HCT116 (cell line): ENCODE measurements at regions not wholly inside any gene's neighbourhood (a gene's known extent, or its start where the extent isn't known, plus 50 kb on each side); places are given as distances from the start of the nearest gene placed in this dataset.

Experiments
- ATAC-seq: fragments of 200-7000 bp; cut with Tn5 transposase; 2 replicates; pipeline ENCODE4 v1.9.1; 2020; ENCODE audit warnings: mild to moderate bottlenecking, moderate library complexity
- BruUV-seq: library from RNA; stranded (reverse); fragments of 400-500 nt; replicated peaks from 2 replicates; lab custom pipeline; 2021; lab: Mats Ljungman, UMichigan
- CTCF ChIA-PET: fragments of 300-600 bp; sonication (Branson Sonifier 250); formaldehyde crosslinking; loops from one replicate; lab custom pipeline; 2021; ENCODE audit warnings: antibody characterized with exemption; lab: Charles Lee
- POLR2A ChIA-PET: fragments of 300-600, 350-600 bp; sonication (Branson Sonifier 250); formaldehyde crosslinking; loops from one replicate; lab custom pipeline; 2021; ENCODE audit warnings: antibody characterized with exemption; lab: Charles Lee
- RAD21 ChIA-PET, 2 experiments: fragments of 300-600 bp; sonication (Branson Sonifier 250); formaldehyde crosslinking; loops; one replicate each; lab custom pipeline; 2023; ENCODE audit warnings: low total read pairs in 2 of 2; ENCODE audit not compliant: uncharacterized antibody in 2 of 2, unreplicated experiment in 2 of 2, low non-redundant PET in 1 of 2; lab: Charles Lee
- DNase-seq: peaks from one replicate; pipeline ENCODE4 v3.0.0-alpha.2; 2010; ENCODE audit warnings: low read depth, low spot score
- H2AFZ ChIP-seq: fragments of 200-600 bp; shearing (Covaris generic), sonication (generic); 2 replicates; pipeline ENCODE4 v1.6.1; 2017; ENCODE audit warnings: low read depth, mixed run types, mixed read lengths, antibody characterized with exemption, low read length; ENCODE audit not compliant: poor library complexity, severe bottlenecking
- H3K27ac ChIP-seq: 2 replicates; pipeline ENCODE4 v1.5.1; 2012; ENCODE audit warnings: low read depth, low read length
- H3K27me3 ChIP-seq: fragments of 200-600 bp; sonication (generic); 2 replicates; pipeline ENCODE4 v1.6.1; 2016; ENCODE audit warnings: mixed run types, low read length, mixed read lengths; ENCODE audit not compliant: insufficient read depth
- H3K36me3 ChIP-seq, 2 experiments: fragments of 200-500 bp in 1 of 2; fragments of 200-600 bp in 1 of 2; sonication (Bioruptor generic) in 1 of 2; sonication (generic) in 1 of 2; 2 replicates each; pipeline versions ENCODE4 v1.5.1 to v1.6.1; 2014 to 2016; ENCODE audit warnings: low read length in 2 of 2, inconsistent platforms in 1 of 2, mixed read lengths in 1 of 2, mixed run types in 1 of 2; ENCODE audit not compliant: insufficient read depth in 2 of 2, control insufficient read depth in 1 of 2
- H3K4me1 ChIP-seq, 2 experiments: fragments of 200-600 bp in 1 of 2; sonication (generic) in 1 of 2; 2 replicates each; pipeline versions ENCODE4 v1.5.1 to v1.6.1; 2012 to 2017; ENCODE audit warnings: low read length in 2 of 2, inconsistent platforms in 1 of 2, mild to moderate bottlenecking in 1 of 2, mixed read lengths in 1 of 2, mixed run types in 1 of 2, moderate library complexity in 1 of 2; ENCODE audit not compliant: insufficient read depth in 2 of 2, control insufficient read depth in 1 of 2
- H3K4me2 ChIP-seq: fragments of 200-600 bp; sonication (generic); 2 replicates; pipeline ENCODE4 v1.6.1; 2017; ENCODE audit warnings: mixed run types, low read length, mixed read lengths
- H3K4me3 ChIP-seq, 2 experiments: fragments of 200-600 bp in 1 of 2; sonication (generic) in 1 of 2; replicated peaks in 1 of 2; 2 replicates each; pipeline ENCODE4 v1.5.1; 2011 to 2016; ENCODE audit warnings: low read length in 2 of 2, control low read depth in 1 of 2, low read depth in 1 of 2, mild to moderate bottlenecking in 1 of 2, mixed read lengths in 1 of 2, mixed run types in 1 of 2
- H3K79me2 ChIP-seq: fragments of 200-600 bp; sonication (generic); 2 replicates; pipeline ENCODE4 v1.6.1; 2017; ENCODE audit warnings: mild to moderate bottlenecking, mixed run types, low read length, moderate library complexity, mixed read lengths; ENCODE audit not compliant: insufficient read depth
- H3K9ac ChIP-seq: fragments of 200-600 bp; sonication (generic); 2 replicates; pipeline ENCODE4 v1.6.1; 2016; ENCODE audit warnings: low read length, mixed read lengths
- H3K9me2 ChIP-seq: fragments of 200-600 bp; sonication (generic), shearing (Covaris generic); 2 replicates; pipeline ENCODE4 v1.6.1; 2017; ENCODE audit warnings: mixed run types, mild to moderate bottlenecking, moderate library complexity; ENCODE audit not compliant: insufficient read depth
- H3K9me3 ChIP-seq, 2 experiments: fragments of 200-500 bp in 1 of 2; fragments of 200-600 bp in 1 of 2; sonication (Bioruptor generic) in 1 of 2; sonication (generic) in 1 of 2; 2 replicates each; pipeline ENCODE4 v1.6.1; 2014 to 2017; ENCODE audit warnings: low read length in 2 of 2, mixed read lengths in 2 of 2, inconsistent platforms in 1 of 2, low read depth in 1 of 2, mild to moderate bottlenecking in 1 of 2, mixed run types in 1 of 2, moderate library complexity in 1 of 2; ENCODE audit not compliant: control insufficient read depth in 1 of 2, insufficient read depth in 1 of 2
- H4K20me1 ChIP-seq: fragments of 200-600 bp; sonication (generic), shearing (Covaris generic); 2 replicates; pipeline ENCODE4 v1.6.1; 2017; ENCODE audit warnings: mixed run types, mild to moderate bottlenecking, moderate library complexity; ENCODE audit not compliant: insufficient read depth
- CEBPB ChIP-seq: IDR thresholded peaks from 2 replicates; pipeline ENCODE4 v1.6.1; 2012; ENCODE audit warnings: low read depth
- EGR1 ChIP-seq: IDR thresholded peaks from 2 replicates; pipeline ENCODE4 v1.6.1; 2012; ENCODE audit warnings: low read depth
- FOSL1 ChIP-seq: IDR thresholded peaks from 2 replicates; pipeline ENCODE4 v1.6.1; 2012; ENCODE audit warnings: low read depth
- JUND ChIP-seq: IDR thresholded peaks from 2 replicates; pipeline ENCODE4 v1.6.1; 2012
- POLR2A ChIP-seq: IDR thresholded peaks from 2 replicates; pipeline ENCODE4 v1.7.0; 2011; ENCODE audit warnings: borderline replicate concordance; ENCODE audit not compliant: insufficient read depth, insufficient read length; ENCODE audit errors: extremely low read depth
- POLR2AphosphoS5 ChIP-seq: IDR thresholded peaks from 2 replicates; pipeline ENCODE4 v1.6.1; 2011; ENCODE audit warnings: mild to moderate bottlenecking, low read depth, low read length, moderate library complexity
- RAD21 ChIP-seq: IDR thresholded peaks from 2 replicates; pipeline ENCODE4 v1.6.1; 2012; ENCODE audit warnings: low read depth, mild to moderate bottlenecking
- REST ChIP-seq: IDR thresholded peaks from 2 replicates; pipeline ENCODE4 v1.6.1; 2012; ENCODE audit warnings: low read depth
- ZFX ChIP-seq: fragments of 450-650 bp; IDR thresholded peaks from 2 replicates; pipeline ENCODE4 v1.6.1; 2017
- ZNF274 ChIP-seq: fragments of 200-500 bp; sonication (Bioruptor generic); IDR thresholded peaks from 2 replicates; pipeline ENCODE4 v1.6.1; 2014; ENCODE audit warnings: mild to moderate bottlenecking, low read depth, low read length, inconsistent platforms
- intact Hi-C: fragments of 100-400 bp; cut with micrococcal nuclease; formaldehyde crosslinking; loops from 2 replicates; pipeline ENCODE4 v1.10.0; 2022
- TF ChIP-seq, protein P1 (sequence below): IDR thresholded peaks from 2 replicates; pipeline ENCODE4 v1.6.1; 2012
- TF ChIP-seq, protein P2 (sequence below), 3 experiments: fragments of 200-600 bp in 1 of 3; sonication (generic) in 1 of 3; IDR thresholded peaks in 2 of 3; conservative IDR thresholded peaks in 1 of 3; 2 replicates each; pipeline ENCODE4 v1.5.1; 2012 to 2017; ENCODE audit warnings: low read depth in 2 of 3, low read length in 2 of 3, antibody characterized with exemption in 1 of 3, borderline replicate concordance in 1 of 3, control low read depth in 1 of 3, mild to moderate bottlenecking in 1 of 3, mixed read lengths in 1 of 3, mixed run types in 1 of 3, moderate library complexity in 1 of 3; ENCODE audit not compliant: insufficient read depth in 1 of 3

- Histone ChIP-seq H3K4me2 (no peak overlapping the region), H3K9me3 (no peaks in the 10 kb centered on the region), H3K36me3 (no peaks in the 10 kb centered on the region), H3K9me2 (no peaks in the 10 kb centered on the region), H3K4me3 (no peak overlapping the region), H4K20me1 (no peaks in the 10 kb centered on the region), H3K27ac (no peak overlapping the region), H3K79me2 (no peaks in the 10 kb centered on the region), H3K27me3 (no peaks in the 10 kb centered on the region), H3K4me1 (no peaks in the 10 kb centered on the region), H3K9ac (no peak overlapping the region), H2AFZ (no peak overlapping the region)
- intact Hi-C loops = no loop called here
- DNase-seq = no peak
- no TSS peak for BruUV-seq
- POLR2A ChIA-PET = no interaction called here
- ATAC-seq = no peak
- CTCF ChIA-PET = no interaction called here
- TF ChIP-seq ZNF274 (no peak), ZFX (no peak), REST (no peak), RAD21 (no peak), FOSL1 (no peak), EGR1 (no peak)
- RAD21 ChIA-PET = no interaction called here
Observed at GRCh38 chr12:91394903-91395302, 212.3 kb upstream of the DCN start.

DNA sequence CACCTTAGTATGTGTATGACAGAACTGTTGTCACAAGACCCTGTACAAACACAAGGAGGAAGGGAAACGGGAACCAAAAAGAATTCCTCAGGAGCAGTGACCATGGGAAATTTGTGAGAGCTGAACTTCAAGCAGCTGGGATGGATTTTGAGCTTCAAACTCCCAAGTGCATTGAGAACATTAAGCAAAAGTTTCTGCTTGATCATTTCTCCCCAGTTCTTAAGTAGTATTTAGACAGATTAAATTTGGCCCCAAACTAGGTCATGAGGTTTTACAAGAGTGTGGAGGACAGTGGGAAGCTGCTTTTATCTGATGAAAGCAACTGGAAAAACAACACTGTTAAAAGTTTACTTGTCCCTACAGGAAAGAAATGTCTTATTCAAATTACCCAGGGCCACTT lies 206.0 kb upstream of the DCN start:
- BruUV-seq = no TSS peak
- ChIA-PET POLR2A (no interaction called here), CTCF (interaction anchor here (1.2 kb wide), 1 partner anchor 1221 kb away, joined by 3 read pairs; no protein-coding TSS in a partner anchor), RAD21 (no interaction called here)
- Histone ChIP-seq H3K9me3 (no peaks in the 10 kb centered on the region), H3K9me2 (no peaks in the 10 kb centered on the region), H3K4me2 (no peak overlapping the region), H3K9ac (no peak overlapping the region), H4K20me1 (no peaks in the 10 kb centered on the region), H2AFZ (no peak overlapping the region), H3K27me3 (no peaks in the 10 kb centered on the region), H3K4me3 (no peak overlapping the region), H3K4me1 (no peaks in the 10 kb centered on the region), H3K36me3 (no peaks in the 10 kb centered on the region), H3K79me2 (no peaks in the 10 kb centered on the region), H3K27ac (no peak overlapping the region)
- intact Hi-C loops = loop anchor here (10.0 kb wide), 1 partner anchor 426 kb away; no protein-coding TSS in a partner anchor
- ATAC-seq = no peak
- DNase-seq = no peak
- TF ChIP-seq, protein P1, sequence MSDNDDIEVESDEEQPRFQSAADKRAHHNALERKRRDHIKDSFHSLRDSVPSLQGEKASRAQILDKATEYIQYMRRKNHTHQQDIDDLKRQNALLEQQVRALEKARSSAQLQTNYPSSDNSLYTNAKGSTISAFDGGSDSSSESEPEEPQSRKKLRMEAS = no peak
- TF ChIP-seq CEBPB = no peak
- TF ChIP-seq, protein P2, sequence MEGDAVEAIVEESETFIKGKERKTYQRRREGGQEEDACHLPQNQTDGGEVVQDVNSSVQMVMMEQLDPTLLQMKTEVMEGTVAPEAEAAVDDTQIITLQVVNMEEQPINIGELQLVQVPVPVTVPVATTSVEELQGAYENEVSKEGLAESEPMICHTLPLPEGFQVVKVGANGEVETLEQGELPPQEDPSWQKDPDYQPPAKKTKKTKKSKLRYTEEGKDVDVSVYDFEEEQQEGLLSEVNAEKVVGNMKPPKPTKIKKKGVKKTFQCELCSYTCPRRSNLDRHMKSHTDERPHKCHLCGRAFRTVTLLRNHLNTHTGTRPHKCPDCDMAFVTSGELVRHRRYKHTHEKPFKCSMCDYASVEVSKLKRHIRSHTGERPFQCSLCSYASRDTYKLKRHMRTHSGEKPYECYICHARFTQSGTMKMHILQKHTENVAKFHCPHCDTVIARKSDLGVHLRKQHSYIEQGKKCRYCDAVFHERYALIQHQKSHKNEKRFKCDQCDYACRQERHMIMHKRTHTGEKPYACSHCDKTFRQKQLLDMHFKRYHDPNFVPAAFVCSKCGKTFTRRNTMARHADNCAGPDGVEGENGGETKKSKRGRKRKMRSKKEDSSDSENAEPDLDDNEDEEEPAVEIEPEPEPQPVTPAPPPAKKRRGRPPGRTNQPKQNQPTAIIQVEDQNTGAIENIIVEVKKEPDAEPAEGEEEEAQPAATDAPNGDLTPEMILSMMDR (IDR thresholded peaks at IDR 0.05 in 2 of 3, conservative IDR thresholded peaks at IDR 0.05 in 1 of 3; ENCODE audit: borderline replicate concordance in 1 of 3, insufficient read depth in 1 of 3, low read depth in 2 of 3, low read length in 2 of 3) = no peak
- TF ChIP-seq REST = no peak
- TF ChIP-seq POLR2AphosphoS5 = no peak
- TF ChIP-seq POLR2A = no peak
- no peak for TF ChIP-seq EGR1
- no peak for TF ChIP-seq JUND
